GM23338 (cell line): ENCODE measurements at regions not wholly inside any gene's neighbourhood (a gene's known extent, or its start where the extent isn't known, plus 50 kb on each side); places are given as distances from the start of the nearest gene placed in this dataset.
A peak's percentile ranks its signal among the peaks of the same experiment; 100 is the strongest.

Experiments used
- POLR2AphosphoS5 ChIP-seq: IDR thresholded peaks from 2 replicates; pipeline ENCODE4 v1.6.1; 2016; ENCODE audit warnings: antibody characterized with exemption, low read depth
- ZNF331 ChIP-seq: fragments of 250-450 bp; sonication (Bioruptor Pico); IDR thresholded peaks from 2 replicates; pipeline ENCODE4 v1.5.0; 2020; ENCODE audit warnings: low read depth, mild to moderate bottlenecking, moderate library complexity
- ZNF462 ChIP-seq: fragments of 250-450 bp; sonication (Bioruptor Pico); IDR thresholded peaks from 2 replicates; pipeline ENCODE4 v1.5.0; 2020; ENCODE audit warnings: mild to moderate bottlenecking, moderate library complexity
- TF ChIP-seq, protein P1 (sequence below), 2 experiments: fragments of 200-600 bp in 1 of 2; sonication (generic) in 1 of 2; conservative IDR thresholded peaks; 2 replicates each; pipeline versions ENCODE4 v1.5.1 to v1.6.1; 2016 to 2017; ENCODE audit warnings: antibody characterized with exemption in 2 of 2, low read depth in 2 of 2, mild to moderate bottlenecking in 2 of 2, moderate library complexity in 1 of 2
- TF ChIP-seq, protein P2 (sequence below): IDR thresholded peaks from one replicate; pipeline ENCODE4 v1.6.1; 2018; ENCODE audit warnings: antibody characterized with exemption; ENCODE audit not compliant: unreplicated experiment

DNA sequence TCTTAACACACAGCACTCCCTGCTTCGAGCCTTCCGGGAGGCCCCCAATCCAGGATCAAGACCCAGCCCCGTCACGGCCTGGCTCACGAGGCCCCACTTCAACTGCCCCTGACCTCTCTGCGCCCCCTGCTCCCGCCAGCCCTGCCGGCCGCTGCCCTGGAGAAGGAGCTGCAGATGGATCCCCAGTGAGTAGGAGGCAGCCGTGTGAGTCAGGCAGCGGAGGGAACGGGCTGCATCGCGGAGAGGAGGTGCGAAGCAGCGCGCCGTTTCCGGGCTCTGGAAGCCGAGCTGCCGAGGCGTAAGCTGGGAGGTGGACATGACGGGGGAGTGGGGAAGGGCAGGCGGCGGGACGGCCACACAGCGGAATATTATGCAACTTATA, 133.4 kb downstream of the TPRA1 start (continued):
- TF ChIP-seq ZNF462 (CRISPR knock-in tag) (no peak), ZNF331 (CRISPR knock-in tag) (no peak), POLR2AphosphoS5 (no peak)
- TF ChIP-seq, protein P1, sequence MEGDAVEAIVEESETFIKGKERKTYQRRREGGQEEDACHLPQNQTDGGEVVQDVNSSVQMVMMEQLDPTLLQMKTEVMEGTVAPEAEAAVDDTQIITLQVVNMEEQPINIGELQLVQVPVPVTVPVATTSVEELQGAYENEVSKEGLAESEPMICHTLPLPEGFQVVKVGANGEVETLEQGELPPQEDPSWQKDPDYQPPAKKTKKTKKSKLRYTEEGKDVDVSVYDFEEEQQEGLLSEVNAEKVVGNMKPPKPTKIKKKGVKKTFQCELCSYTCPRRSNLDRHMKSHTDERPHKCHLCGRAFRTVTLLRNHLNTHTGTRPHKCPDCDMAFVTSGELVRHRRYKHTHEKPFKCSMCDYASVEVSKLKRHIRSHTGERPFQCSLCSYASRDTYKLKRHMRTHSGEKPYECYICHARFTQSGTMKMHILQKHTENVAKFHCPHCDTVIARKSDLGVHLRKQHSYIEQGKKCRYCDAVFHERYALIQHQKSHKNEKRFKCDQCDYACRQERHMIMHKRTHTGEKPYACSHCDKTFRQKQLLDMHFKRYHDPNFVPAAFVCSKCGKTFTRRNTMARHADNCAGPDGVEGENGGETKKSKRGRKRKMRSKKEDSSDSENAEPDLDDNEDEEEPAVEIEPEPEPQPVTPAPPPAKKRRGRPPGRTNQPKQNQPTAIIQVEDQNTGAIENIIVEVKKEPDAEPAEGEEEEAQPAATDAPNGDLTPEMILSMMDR (conservative IDR thresholded peaks at IDR 0.05; ENCODE audit: low read depth in 2 of 2), result 0 out of 4 replicates have a peak, but pooled peaks of 1 of the 2 experiments have one; percentile 1
- TF ChIP-seq, protein P2, sequence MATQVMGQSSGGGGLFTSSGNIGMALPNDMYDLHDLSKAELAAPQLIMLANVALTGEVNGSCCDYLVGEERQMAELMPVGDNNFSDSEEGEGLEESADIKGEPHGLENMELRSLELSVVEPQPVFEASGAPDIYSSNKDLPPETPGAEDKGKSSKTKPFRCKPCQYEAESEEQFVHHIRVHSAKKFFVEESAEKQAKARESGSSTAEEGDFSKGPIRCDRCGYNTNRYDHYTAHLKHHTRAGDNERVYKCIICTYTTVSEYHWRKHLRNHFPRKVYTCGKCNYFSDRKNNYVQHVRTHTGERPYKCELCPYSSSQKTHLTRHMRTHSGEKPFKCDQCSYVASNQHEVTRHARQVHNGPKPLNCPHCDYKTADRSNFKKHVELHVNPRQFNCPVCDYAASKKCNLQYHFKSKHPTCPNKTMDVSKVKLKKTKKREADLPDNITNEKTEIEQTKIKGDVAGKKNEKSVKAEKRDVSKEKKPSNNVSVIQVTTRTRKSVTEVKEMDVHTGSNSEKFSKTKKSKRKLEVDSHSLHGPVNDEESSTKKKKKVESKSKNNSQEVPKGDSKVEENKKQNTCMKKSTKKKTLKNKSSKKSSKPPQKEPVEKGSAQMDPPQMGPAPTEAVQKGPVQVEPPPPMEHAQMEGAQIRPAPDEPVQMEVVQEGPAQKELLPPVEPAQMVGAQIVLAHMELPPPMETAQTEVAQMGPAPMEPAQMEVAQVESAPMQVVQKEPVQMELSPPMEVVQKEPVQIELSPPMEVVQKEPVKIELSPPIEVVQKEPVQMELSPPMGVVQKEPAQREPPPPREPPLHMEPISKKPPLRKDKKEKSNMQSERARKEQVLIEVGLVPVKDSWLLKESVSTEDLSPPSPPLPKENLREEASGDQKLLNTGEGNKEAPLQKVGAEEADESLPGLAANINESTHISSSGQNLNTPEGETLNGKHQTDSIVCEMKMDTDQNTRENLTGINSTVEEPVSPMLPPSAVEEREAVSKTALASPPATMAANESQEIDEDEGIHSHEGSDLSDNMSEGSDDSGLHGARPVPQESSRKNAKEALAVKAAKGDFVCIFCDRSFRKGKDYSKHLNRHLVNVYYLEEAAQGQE, result peak; percentile 47
